IMR-90 (cell line): ENCODE measurements at regions not wholly inside any gene's neighbourhood (a gene's known extent, or its start where the extent isn't known, plus 50 kb on each side); places are given as distances from the start of the nearest gene placed in this dataset.

ENCODE experiments used
- ATAC-seq: fragments of 200-7000 bp; cut with Tn5 transposase; 2 replicates; pipeline ENCODE4 v1.9.1; 2020; ENCODE audit warnings: low read depth, mild to moderate bottlenecking, moderate library complexity
- BruUV-seq: library from RNA; stranded (reverse); fragments of 400-500 nt; replicated peaks from 2 replicates; lab custom pipeline; 2021; lab: Mats Ljungman, UMichigan
- CTCF ChIA-PET: fragments of 300-600 bp; formaldehyde crosslinking; extraction: SDS; loops from one replicate; lab custom pipeline; 2021; ENCODE audit warnings: antibody characterized with exemption; lab: Yijun Ruan, JAX
- POLR2A ChIA-PET: fragments of 300-600 bp; sonication (Branson Sonifier 250); formaldehyde crosslinking; loops from one replicate; lab custom pipeline; 2022; ENCODE audit warnings: antibody characterized with exemption; ENCODE audit not compliant: unreplicated experiment; lab: Charles Lee
- DNase-seq: peaks from one replicate; pipeline ENCODE4 v3.0.0; 2013
- H2AFZ ChIP-seq: replicated peaks from 2 replicates; pipeline ENCODE3; 2013; ENCODE audit warnings: low read length, mild to moderate bottlenecking; ENCODE audit not compliant: poor library complexity
- H2AK5ac ChIP-seq: 2 replicates; pipeline ENCODE4 v1.6.1; 2013; ENCODE audit warnings: low read depth, low read length, inconsistent platforms
- H2AK9ac ChIP-seq: replicated peaks from 2 replicates; pipeline ENCODE3; 2013; ENCODE audit warnings: mild to moderate bottlenecking, low read depth, low read length, moderate library complexity; ENCODE audit not compliant: poor library complexity
- H2BK120ac ChIP-seq: 2 replicates; pipeline ENCODE4 v1.6.1; 2013; ENCODE audit warnings: low read depth, low read length, inconsistent platforms
- H2BK15ac ChIP-seq: 3 replicates; pipeline ENCODE4 v1.6.1; 2013; ENCODE audit warnings: low read depth, low read length, inconsistent platforms
- H2BK20ac ChIP-seq: 2 replicates; pipeline ENCODE4 v1.6.1; 2013; ENCODE audit warnings: low read depth, mild to moderate bottlenecking, inconsistent platforms, low read length, moderate library complexity
- H2BK5ac ChIP-seq: 2 replicates; pipeline ENCODE4 v1.6.1; 2013; ENCODE audit warnings: mild to moderate bottlenecking, low read depth, low read length, inconsistent platforms; ENCODE audit not compliant: poor library complexity, severe bottlenecking
- H3K14ac ChIP-seq: replicated peaks from 2 replicates; pipeline ENCODE4 v1.6.1; 2013; ENCODE audit warnings: low read depth, low read length, inconsistent platforms
- H3K18ac ChIP-seq: 2 replicates; pipeline ENCODE4 v1.6.1; 2013; ENCODE audit warnings: low read depth, low read length, control low read depth
- H3K23ac ChIP-seq: 2 replicates; pipeline ENCODE4 v1.6.1; 2013; ENCODE audit warnings: low read depth, low read length, inconsistent platforms
- H3K27ac ChIP-seq: 2 replicates; pipeline ENCODE4 v1.5.1; 2013; ENCODE audit warnings: mild to moderate bottlenecking, control low read depth, low read length; ENCODE audit not compliant: insufficient read depth
- H3K27me3 ChIP-seq: 2 replicates; pipeline ENCODE4 v1.6.1; 2013; ENCODE audit warnings: low read length; ENCODE audit not compliant: control insufficient read depth, insufficient read depth
- H3K36me3 ChIP-seq: 2 replicates; pipeline ENCODE4 v1.6.1; 2013; ENCODE audit warnings: low read length, mixed read lengths; ENCODE audit not compliant: control insufficient read depth, insufficient read depth
- H3K4ac ChIP-seq: 2 replicates; pipeline ENCODE4 v1.6.1; 2013; ENCODE audit warnings: low read depth, low read length, inconsistent platforms
- H3K4me1 ChIP-seq: 2 replicates; pipeline ENCODE4 v1.6.1; 2013; ENCODE audit warnings: low read length, mixed read lengths; ENCODE audit not compliant: control insufficient read depth, insufficient read depth
- H3K4me2 ChIP-seq: 2 replicates; pipeline ENCODE4 v1.6.1; 2013; ENCODE audit warnings: low read depth, mild to moderate bottlenecking, control low read depth, low read length, moderate library complexity
- H3K4me3 ChIP-seq: 2 replicates; pipeline ENCODE4 v1.5.1; 2013; ENCODE audit warnings: low read depth, mild to moderate bottlenecking, control low read depth, low read length, moderate library complexity; ENCODE audit not compliant: insufficient read depth
- H3K56ac ChIP-seq: 2 replicates; pipeline ENCODE4 v1.6.1; 2013; ENCODE audit warnings: low read length, inconsistent platforms; ENCODE audit not compliant: insufficient read depth; ENCODE audit errors: extremely low read depth
- H3K79me1 ChIP-seq, 2 experiments: 2 replicates each; pipeline ENCODE4 v1.6.1; 2013; ENCODE audit warnings: low read length in 2 of 2, inconsistent platforms in 1 of 2, low read depth in 1 of 2
- H3K9ac ChIP-seq: 2 replicates; pipeline ENCODE4 v1.6.1; 2013; ENCODE audit warnings: low read depth, low read length, control low read depth
- H3K9me1 ChIP-seq: 2 replicates; pipeline ENCODE4 v1.6.1; 2013; ENCODE audit warnings: low read length, inconsistent platforms; ENCODE audit not compliant: insufficient read depth
- H3K9me3 ChIP-seq: 2 replicates; pipeline ENCODE4 v1.6.1; 2013; ENCODE audit warnings: low read length; ENCODE audit not compliant: control insufficient read depth, insufficient read depth
- H4K20me1 ChIP-seq: 2 replicates; pipeline ENCODE4 v1.6.1; 2013; ENCODE audit warnings: low read length, inconsistent platforms; ENCODE audit not compliant: insufficient read depth
- H4K5ac ChIP-seq: 2 replicates; pipeline ENCODE4 v1.6.1; 2013; ENCODE audit warnings: mild to moderate bottlenecking, low read depth, low read length, control low read depth
- H4K8ac ChIP-seq, 2 experiments: 2 replicates each; pipeline ENCODE4 v1.6.1; 2013; ENCODE audit warnings: low read depth in 2 of 2, low read length in 2 of 2, control low read depth in 1 of 2, inconsistent platforms in 1 of 2
- H4K91ac ChIP-seq: 2 replicates; pipeline ENCODE4 v1.6.1; 2013; ENCODE audit warnings: low read depth, low read length, inconsistent platforms; ENCODE audit not compliant: insufficient read depth
- CEBPB ChIP-seq: IDR thresholded peaks from 2 replicates; pipeline ENCODE4 v1.6.1; 2012; ENCODE audit warnings: low read depth, low read length, improper control_type of control experiment
- CHD1 ChIP-seq: IDR thresholded peaks from 2 replicates; pipeline ENCODE4 v1.6.1; 2012; ENCODE audit warnings: low read depth, low read length, improper control_type of control experiment
- FOS ChIP-seq: fragments of 150-350 bp; IDR thresholded peaks from 2 replicates; pipeline ENCODE4 v1.6.1; 2016; ENCODE audit warnings: low read depth, low read length
- MAFK ChIP-seq: IDR thresholded peaks from 2 replicates; pipeline ENCODE4 v1.6.1; 2012; ENCODE audit warnings: low read depth, low read length, improper control_type of control experiment
- MAZ ChIP-seq: IDR thresholded peaks from 2 replicates; pipeline ENCODE4 v1.6.1; 2012; ENCODE audit warnings: low read depth, mild to moderate bottlenecking, low read length, improper control_type of control experiment, moderate library complexity, borderline replicate concordance
- MXI1 ChIP-seq: IDR thresholded peaks from 2 replicates; pipeline ENCODE4 v1.6.1; 2012; ENCODE audit warnings: low read depth, mild to moderate bottlenecking, low read length, moderate library complexity, borderline replicate concordance
- NFE2L2 ChIP-seq: fragments of 150-350 bp; IDR thresholded peaks from 2 replicates; pipeline ENCODE4 v1.6.1; 2016; ENCODE audit warnings: low read depth, mild to moderate bottlenecking, low read length
- POLR2A ChIP-seq: IDR thresholded peaks from 2 replicates; pipeline ENCODE4 v1.6.1; 2012; ENCODE audit warnings: mild to moderate bottlenecking, low read depth, low read length
- RAD21 ChIP-seq: IDR thresholded peaks from 2 replicates; pipeline ENCODE4 v1.6.1; 2012; ENCODE audit warnings: low read length, improper control_type of control experiment
- RCOR1 ChIP-seq: IDR thresholded peaks from 2 replicates; pipeline ENCODE4 v1.6.1; 2012; ENCODE audit warnings: mild to moderate bottlenecking, low read length, improper control_type of control experiment; ENCODE audit not compliant: insufficient replicate concordance
- RFX5 ChIP-seq: IDR thresholded peaks from 2 replicates; pipeline ENCODE4 v1.8.0; 2012; ENCODE audit warnings: low read depth, mild to moderate bottlenecking, low read length, moderate library complexity
- SMC3 ChIP-seq: fragments of 150-350 bp; IDR thresholded peaks from 2 replicates; pipeline ENCODE4 v1.6.1; 2016; ENCODE audit warnings: low read depth, mild to moderate bottlenecking, antibody characterized with exemption, low read length, moderate library complexity
- WGBS, 2 experiments: methylation state at CpG; one replicate each; pipeline versions ENCODE4 v1.1.5 to v1.1.7; 2013; ENCODE audit warnings: missing lambda C conversion rate in 2 of 2; ENCODE audit not compliant: insufficient read length in 1 of 2; ENCODE audit errors: extremely low coverage in 2 of 2; 5-methylcytosine and 5-hydroxymethylcytosine counted together
- dilution Hi-C: fragments of 300-500 bp; cut with HindIII; formaldehyde crosslinking; loops from one replicate; pipeline ENCODE4 v1.14.3; 2018; ENCODE audit warnings: low sequenced_read_pairs; ENCODE audit not compliant: unreplicated experiment
- in situ Hi-C: fragments of 300-500 bp; cut with MboI; formaldehyde crosslinking; loops from 3 replicates; pipeline ENCODE4 v1.14.3; 2019; ENCODE audit warnings: low sequenced_read_pairs, inconsistent platforms, mixed read lengths
- intact Hi-C: fragments of 100-400 bp; cut with micrococcal nuclease; formaldehyde crosslinking; loops from 2 replicates; pipeline ENCODE4 v1.10.0; 2022
- TF ChIP-seq, protein P1 (sequence below): conservative IDR thresholded peaks from 2 replicates; pipeline ENCODE4 v1.5.1; 2012; ENCODE audit warnings: mild to moderate bottlenecking, low read depth, low read length, improper control_type of control experiment
- TF ChIP-seq, protein P2 (sequence below): fragments of 150-350 bp; IDR thresholded peaks from 2 replicates; pipeline ENCODE4 v1.6.1; 2016; ENCODE audit warnings: low read depth, mild to moderate bottlenecking, low read length, moderate library complexity, borderline replicate concordance
- TF ChIP-seq, protein P3 (sequence below): fragments of 150-350 bp; IDR thresholded peaks from 2 replicates; pipeline ENCODE4 v1.6.1; 2017; ENCODE audit warnings: mild to moderate bottlenecking, antibody characterized with exemption, low read length, low read depth

GRCh38 chr17:79341222-79341780, 266.7 kb downstream of the ENGASE start:
- ChIA-PET CTCF (no interaction called here), POLR2A (no interaction called here)
- Histone ChIP-seq H3K23ac (no peak overlapping the region), H3K4me2 (no peak overlapping the region), H3K27ac (no peak overlapping the region), H2BK15ac (no peak overlapping the region), H2AK5ac (no peak overlapping the region), H4K8ac (no peak overlapping the region), H3K9me3 (no peaks in the 10 kb centered on the region), H2AFZ (no peak overlapping the region), H4K20me1 (no peaks in the 10 kb centered on the region), H2AK9ac (no peak overlapping the region), H3K79me1 (no peaks in the 10 kb centered on the region), H3K18ac (no peak overlapping the region), H3K9me1 (no peaks in the 10 kb centered on the region), H3K4ac (no peak overlapping the region), H4K91ac (no peak overlapping the region), H3K4me1 (no peaks in the 10 kb centered on the region), H3K9ac (no peak overlapping the region), H3K36me3 (no peaks in the 10 kb centered on the region), H3K56ac (no peak overlapping the region), H3K14ac (no peak overlapping the region), H4K5ac (no peak overlapping the region), H2BK5ac (no peak overlapping the region), H3K27me3 (no peaks in the 10 kb centered on the region; the same call in 1 of the 2 replicates), H2BK20ac (no peak overlapping the region), H2BK120ac (no peak overlapping the region), H3K4me3 (no peak overlapping the region)
- in situ Hi-C loops (no loop called here), dilution Hi-C loops (no loop called here), intact Hi-C loops (no loop called here)
- no TSS peak for BruUV-seq
- no peak for DNase-seq
- WGBS, 2 experiments = no CpG with 5 or more reads among the region's 8 CpGs
- TF ChIP-seq, protein P1, sequence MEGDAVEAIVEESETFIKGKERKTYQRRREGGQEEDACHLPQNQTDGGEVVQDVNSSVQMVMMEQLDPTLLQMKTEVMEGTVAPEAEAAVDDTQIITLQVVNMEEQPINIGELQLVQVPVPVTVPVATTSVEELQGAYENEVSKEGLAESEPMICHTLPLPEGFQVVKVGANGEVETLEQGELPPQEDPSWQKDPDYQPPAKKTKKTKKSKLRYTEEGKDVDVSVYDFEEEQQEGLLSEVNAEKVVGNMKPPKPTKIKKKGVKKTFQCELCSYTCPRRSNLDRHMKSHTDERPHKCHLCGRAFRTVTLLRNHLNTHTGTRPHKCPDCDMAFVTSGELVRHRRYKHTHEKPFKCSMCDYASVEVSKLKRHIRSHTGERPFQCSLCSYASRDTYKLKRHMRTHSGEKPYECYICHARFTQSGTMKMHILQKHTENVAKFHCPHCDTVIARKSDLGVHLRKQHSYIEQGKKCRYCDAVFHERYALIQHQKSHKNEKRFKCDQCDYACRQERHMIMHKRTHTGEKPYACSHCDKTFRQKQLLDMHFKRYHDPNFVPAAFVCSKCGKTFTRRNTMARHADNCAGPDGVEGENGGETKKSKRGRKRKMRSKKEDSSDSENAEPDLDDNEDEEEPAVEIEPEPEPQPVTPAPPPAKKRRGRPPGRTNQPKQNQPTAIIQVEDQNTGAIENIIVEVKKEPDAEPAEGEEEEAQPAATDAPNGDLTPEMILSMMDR = no peak
- TF ChIP-seq MXI1 (no peak), CEBPB (no peak), POLR2A (no peak), RAD21 (no peak), RFX5 (no peak), NFE2L2 (no peak), CHD1 (no peak), SMC3 (no peak), MAZ (no peak), FOS (no peak), MAFK (no peak), RCOR1 (no peak)
- TF ChIP-seq, protein P2, sequence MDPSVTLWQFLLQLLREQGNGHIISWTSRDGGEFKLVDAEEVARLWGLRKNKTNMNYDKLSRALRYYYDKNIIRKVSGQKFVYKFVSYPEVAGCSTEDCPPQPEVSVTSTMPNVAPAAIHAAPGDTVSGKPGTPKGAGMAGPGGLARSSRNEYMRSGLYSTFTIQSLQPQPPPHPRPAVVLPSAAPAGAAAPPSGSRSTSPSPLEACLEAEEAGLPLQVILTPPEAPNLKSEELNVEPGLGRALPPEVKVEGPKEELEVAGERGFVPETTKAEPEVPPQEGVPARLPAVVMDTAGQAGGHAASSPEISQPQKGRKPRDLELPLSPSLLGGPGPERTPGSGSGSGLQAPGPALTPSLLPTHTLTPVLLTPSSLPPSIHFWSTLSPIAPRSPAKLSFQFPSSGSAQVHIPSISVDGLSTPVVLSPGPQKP = no peak
- TF ChIP-seq, protein P3, sequence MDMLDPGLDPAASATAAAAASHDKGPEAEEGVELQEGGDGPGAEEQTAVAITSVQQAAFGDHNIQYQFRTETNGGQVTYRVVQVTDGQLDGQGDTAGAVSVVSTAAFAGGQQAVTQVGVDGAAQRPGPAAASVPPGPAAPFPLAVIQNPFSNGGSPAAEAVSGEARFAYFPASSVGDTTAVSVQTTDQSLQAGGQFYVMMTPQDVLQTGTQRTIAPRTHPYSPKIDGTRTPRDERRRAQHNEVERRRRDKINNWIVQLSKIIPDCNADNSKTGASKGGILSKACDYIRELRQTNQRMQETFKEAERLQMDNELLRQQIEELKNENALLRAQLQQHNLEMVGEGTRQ = no peak
- ATAC-seq = no peak
